IPS DF 19.7 (cell line): ENCODE measurements at regions not wholly inside any gene's neighbourhood (a gene's known extent, or its start where the extent isn't known, plus 50 kb on each side); places are given as distances from the start of the nearest gene placed in this dataset.

Experiments used
- DNase-seq: peaks from one replicate; pipeline ENCODE4 v3.0.0-alpha.2; 2013; ENCODE audit warnings: low read depth, low spot score

- no peak for DNase-seq
These were observed 102.1 kb downstream of the DIPK2A start for GRCh38 chr3:144073698-144074097.

- no peak for DNase-seq
These were observed 108.0 kb downstream of the DIPK2A start for GRCh38 chr3:144079634-144080033.

GRCh38 chr3:144084929-144085328 is 113.3 kb downstream of the DIPK2A start:
- DNase-seq: no peak

- DNase-seq: no peak
These were observed 114.3 kb downstream of the DIPK2A start for GRCh38 chr3:144085964-144086363.

GRCh38 chr3:144096016-144096415 is 124.4 kb downstream of the DIPK2A start:
- no peak for DNase-seq

GRCh38 chr3:144097163-144097562 is 125.5 kb downstream of the DIPK2A start:
- no peak for DNase-seq

GRCh38 chr3:144098691-144099090 is 127.1 kb downstream of the DIPK2A start:
- DNase-seq: no peak

GRCh38 chr3:144102421-144102820 is 130.8 kb downstream of the DIPK2A start:
- no peak for DNase-seq

- no peak for DNase-seq
These were observed 132.6 kb downstream of the DIPK2A start for GRCh38 chr3:144104186-144104585.

- DNase-seq: no peak
These were observed 133.1 kb downstream of the DIPK2A start for GRCh38 chr3:144104679-144105078.

GRCh38 chr3:144105542-144105941 is 133.9 kb downstream of the DIPK2A start:
- DNase-seq: no peak

- DNase-seq: no peak
These were observed 135.3 kb downstream of the DIPK2A start for GRCh38 chr3:144106970-144107369.

- DNase-seq: no peak
These were observed 136.3 kb downstream of the DIPK2A start for GRCh38 chr3:144107923-144108322.

- no peak for DNase-seq
These were observed 138.3 kb downstream of the DIPK2A start for GRCh38 chr3:144109944-144110343.

- DNase-seq: no peak
These were observed 140.4 kb downstream of the DIPK2A start for GRCh38 chr3:144112036-144112435.

- no peak for DNase-seq
These were observed 140.8 kb downstream of the DIPK2A start for GRCh38 chr3:144112437-144112836.

GRCh38 chr3:144114767-144115166 is 143.1 kb downstream of the DIPK2A start:
- DNase-seq: no peak

- DNase-seq: no peak
These were observed 148.0 kb downstream of the DIPK2A start for GRCh38 chr3:144119633-144120032.

GRCh38 chr3:144121661-144122060 is 150.0 kb downstream of the DIPK2A start:
- no peak for DNase-seq

GRCh38 chr3:144127014-144127413 is 155.4 kb downstream of the DIPK2A start:
- DNase-seq: no peak

GRCh38 chr3:144127700-144128099 is 156.1 kb downstream of the DIPK2A start:
- no peak for DNase-seq

- no peak for DNase-seq
These were observed 156.7 kb downstream of the DIPK2A start for GRCh38 chr3:144128108-144128892.

- no peak for DNase-seq
These were observed 158.1 kb downstream of the DIPK2A start for GRCh38 chr3:144129536-144130214.
